ENCODE measurements at regions not wholly inside any gene's neighbourhood (a gene's known extent, or its start where the extent isn't known, plus 50 kb on each side); places are given as distances from the start of the nearest gene placed in this dataset.

DNA sequence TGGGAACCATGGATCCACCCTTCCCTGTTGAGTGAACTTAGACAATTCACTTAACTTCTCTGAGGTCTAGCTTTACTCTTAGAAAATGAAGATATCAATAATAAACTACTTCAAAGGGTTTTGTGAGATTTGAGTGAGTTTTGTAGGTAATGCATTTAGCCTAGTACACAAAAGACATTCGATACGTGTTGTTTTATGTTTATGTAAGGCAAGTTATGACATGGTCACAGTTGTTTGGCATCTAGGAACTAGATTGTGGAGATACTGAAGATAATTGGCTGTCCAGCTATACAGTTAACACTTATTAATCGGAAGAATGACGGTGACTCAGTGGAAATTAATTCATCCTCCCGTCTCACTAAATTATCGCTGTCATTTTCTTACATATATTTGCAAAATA, 1781.1 kb upstream of the TENM3 start:
- no peak for DNase-seq (ENCODE audit: low read depth)
- TF ChIP-seq, protein P1, sequence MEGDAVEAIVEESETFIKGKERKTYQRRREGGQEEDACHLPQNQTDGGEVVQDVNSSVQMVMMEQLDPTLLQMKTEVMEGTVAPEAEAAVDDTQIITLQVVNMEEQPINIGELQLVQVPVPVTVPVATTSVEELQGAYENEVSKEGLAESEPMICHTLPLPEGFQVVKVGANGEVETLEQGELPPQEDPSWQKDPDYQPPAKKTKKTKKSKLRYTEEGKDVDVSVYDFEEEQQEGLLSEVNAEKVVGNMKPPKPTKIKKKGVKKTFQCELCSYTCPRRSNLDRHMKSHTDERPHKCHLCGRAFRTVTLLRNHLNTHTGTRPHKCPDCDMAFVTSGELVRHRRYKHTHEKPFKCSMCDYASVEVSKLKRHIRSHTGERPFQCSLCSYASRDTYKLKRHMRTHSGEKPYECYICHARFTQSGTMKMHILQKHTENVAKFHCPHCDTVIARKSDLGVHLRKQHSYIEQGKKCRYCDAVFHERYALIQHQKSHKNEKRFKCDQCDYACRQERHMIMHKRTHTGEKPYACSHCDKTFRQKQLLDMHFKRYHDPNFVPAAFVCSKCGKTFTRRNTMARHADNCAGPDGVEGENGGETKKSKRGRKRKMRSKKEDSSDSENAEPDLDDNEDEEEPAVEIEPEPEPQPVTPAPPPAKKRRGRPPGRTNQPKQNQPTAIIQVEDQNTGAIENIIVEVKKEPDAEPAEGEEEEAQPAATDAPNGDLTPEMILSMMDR (conservative IDR thresholded peaks at IDR 0.05; ENCODE audit: low read depth, low read length): no peak
- H3K4me3 ChIP-seq (ENCODE audit: low read length): no peak overlapping the region

DNA sequence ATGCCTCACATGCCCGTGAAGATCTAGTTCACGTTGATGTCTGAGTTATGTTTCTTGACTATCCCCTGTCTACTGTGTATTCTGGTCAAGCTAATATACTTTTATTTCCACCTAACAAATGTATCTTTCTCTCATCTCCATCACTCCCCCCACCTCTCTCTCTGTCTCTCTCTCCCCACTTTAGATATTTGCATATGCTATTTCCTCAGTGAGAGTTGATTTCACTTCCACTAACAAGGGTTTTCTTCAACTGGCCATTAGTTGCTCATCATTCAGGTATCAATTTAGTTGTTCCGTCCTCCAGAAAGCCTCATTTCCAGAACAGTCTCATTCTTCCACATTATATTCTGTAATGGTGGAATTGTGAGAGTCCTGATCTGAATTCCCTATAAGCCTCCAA, 1777.8 kb upstream of the TENM3 start:
- no peak overlapping the region for H3K4me3 ChIP-seq (ENCODE audit: low read length)
- DNase-seq (ENCODE audit: low read depth): no peak
- TF ChIP-seq, protein P1 (conservative IDR thresholded peaks at IDR 0.05; ENCODE audit: low read depth, low read length): no peak

DNA sequence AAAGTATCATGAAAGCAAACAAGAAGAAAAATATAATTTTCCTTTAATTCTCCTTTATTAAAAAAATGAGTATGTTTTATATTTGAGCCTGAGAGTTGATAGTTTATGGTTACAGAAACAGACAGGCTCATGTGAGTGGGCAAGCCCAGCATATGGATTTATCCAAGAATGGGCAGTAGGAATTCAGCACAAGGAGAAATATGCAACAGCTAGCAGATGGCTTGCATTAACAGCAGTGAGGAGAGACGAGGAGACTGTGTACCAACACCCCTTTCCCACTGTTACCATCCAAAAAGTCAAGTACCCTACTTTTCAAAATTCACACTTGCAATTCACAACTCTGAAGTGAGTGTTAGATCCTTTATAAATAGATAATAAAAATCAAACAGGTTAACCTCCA, 1760.2 kb upstream of the TENM3 start:
- TF ChIP-seq, protein P1 (conservative IDR thresholded peaks at IDR 0.05; ENCODE audit: low read depth, low read length): no peak
- no peak overlapping the region for H3K4me3 ChIP-seq (ENCODE audit: low read length)
- no peak for DNase-seq (ENCODE audit: low read depth)

DNA sequence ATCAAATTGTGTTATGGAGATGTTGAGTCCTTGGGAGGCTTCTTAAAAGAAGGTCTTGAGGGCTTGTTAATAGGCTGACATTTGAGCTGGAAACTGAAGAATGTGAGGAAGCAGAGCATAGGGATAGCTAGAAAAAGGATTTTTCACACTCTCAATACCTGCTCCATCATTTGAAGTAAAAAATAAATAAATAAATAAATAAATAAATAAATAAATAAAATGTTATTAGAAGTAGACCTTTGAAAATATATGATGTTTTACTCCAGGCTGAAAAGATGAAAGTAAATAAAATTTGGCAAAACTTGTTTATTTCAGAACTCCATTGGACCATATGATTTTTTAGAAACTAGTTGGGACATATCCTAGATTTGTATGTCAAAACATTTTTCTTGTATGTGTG, 1757.8 kb upstream of the TENM3 start:
- DNase-seq (ENCODE audit: low read depth): no peak
- H3K4me3 ChIP-seq (ENCODE audit: low read length): no peak overlapping the region
- TF ChIP-seq, protein P1 (conservative IDR thresholded peaks at IDR 0.05; ENCODE audit: low read depth, low read length): no peak

GRCh38 chr4:180486342-180486741, 1756.9 kb upstream of the TENM3 start:
- no peak for DNase-seq (ENCODE audit: low read depth)
- no peak overlapping the region for H3K4me3 ChIP-seq (ENCODE audit: low read length)
- TF ChIP-seq, protein P1 (conservative IDR thresholded peaks at IDR 0.05; ENCODE audit: low read depth, low read length): no peak

DNA sequence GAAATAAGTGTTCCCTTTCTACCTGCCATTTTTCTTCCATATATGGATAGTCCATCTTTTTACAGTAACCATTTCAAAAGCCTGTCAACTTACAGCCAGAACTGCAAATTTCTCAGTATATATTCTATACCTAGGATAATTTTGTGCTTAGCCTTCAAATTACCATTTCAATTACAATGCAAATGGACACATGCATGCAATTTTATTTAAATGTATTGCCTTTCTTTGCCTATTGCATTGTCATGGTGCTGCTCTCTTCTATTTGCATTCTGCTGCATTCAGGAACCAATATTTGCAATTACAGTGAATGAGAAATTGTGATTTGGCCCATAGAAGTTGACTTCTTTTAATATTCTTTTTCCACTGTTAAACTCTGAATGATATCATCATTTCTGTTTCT, 1753.4 kb upstream of the TENM3 start:
- TF ChIP-seq, protein P1 (conservative IDR thresholded peaks at IDR 0.05; ENCODE audit: low read depth, low read length): no peak
- H3K4me3 ChIP-seq (ENCODE audit: low read length): no peak overlapping the region

DNA sequence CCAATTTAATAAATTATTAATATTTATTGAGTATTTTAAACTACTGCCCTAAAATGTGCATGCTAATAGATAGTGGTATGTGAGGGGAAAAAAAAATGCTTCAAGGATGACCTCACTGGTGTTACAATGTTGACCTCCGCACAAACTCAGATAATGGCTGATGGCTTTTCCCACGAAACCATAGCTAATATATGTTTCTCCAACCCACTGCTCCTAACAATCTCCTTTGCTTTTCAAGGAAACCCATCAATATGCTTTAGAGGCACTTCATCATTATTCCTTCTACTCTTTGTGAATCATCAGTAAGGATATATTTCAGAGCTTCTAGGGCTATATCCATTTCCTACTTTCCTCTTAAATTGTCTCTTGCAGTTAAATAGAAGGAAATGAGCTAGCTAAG, 1752.0 kb upstream of the TENM3 start:
- TF ChIP-seq, protein P1 (conservative IDR thresholded peaks at IDR 0.05; ENCODE audit: low read depth, low read length): no peak
- DNase-seq (ENCODE audit: low read depth): no peak

More for the DNA sequence above, 1753.4 kb upstream of the TENM3 start:
- DNase-seq (ENCODE audit: low read depth): no peak

More for the DNA sequence above, 1752.0 kb upstream of the TENM3 start:
- no peak overlapping the region for H3K4me3 ChIP-seq (ENCODE audit: low read length)

Data from retinal pigment epithelial cell (primary cell).